H1 (cell line): ENCODE measurements at regions not wholly inside any gene's neighbourhood (a gene's known extent, or its start where the extent isn't known, plus 50 kb on each side); places are given as distances from the start of the nearest gene placed in this dataset.

Experiments used
- CTCF ChIA-PET: fragments of 300-600 bp; sonication (Branson Sonifier 250); formaldehyde crosslinking; loops from one replicate; lab custom pipeline; 2021; ENCODE audit not compliant: partially characterized antibody; lab: Charles Lee
- POLR2A ChIA-PET: fragments of 300-600 bp; sonication (Branson Sonifier 250); formaldehyde crosslinking; loops from one replicate; lab custom pipeline; 2021; ENCODE audit warnings: inconsistent platforms; ENCODE audit not compliant: partially characterized antibody; lab: Charles Lee
- DNase-seq, 2 experiments: peaks; one replicate each; pipeline versions ENCODE4 v3.0.0 to v3.0.0-alpha.2; 2010 to 2022; ENCODE audit warnings: low spot score in 2 of 2, low read depth in 1 of 2, mixed read lengths in 1 of 2
- FAIRE-seq: peaks from 2 replicates; lab custom pipeline; 2011; peaks lifted over from hg19 to GRCh38; lab: Jason Lieb, UNC
- H2AFZ ChIP-seq: 2 replicates; pipeline ENCODE4 v1.8.1; 2012; ENCODE audit warnings: low read length, inconsistent platforms
- H2AK5ac ChIP-seq: 2 replicates; pipeline ENCODE4 v1.6.1; 2013; ENCODE audit warnings: low read depth, low read length
- H2BK120ac ChIP-seq: replicated peaks from 2 replicates; pipeline ENCODE3; 2013; ENCODE audit warnings: low read depth, low read length, inconsistent platforms
- H2BK12ac ChIP-seq: 2 replicates; pipeline ENCODE4 v1.6.1; 2013; ENCODE audit warnings: low read depth, low read length
- H2BK15ac ChIP-seq: 2 replicates; pipeline ENCODE4 v1.6.1; 2013; ENCODE audit warnings: low read length
- H2BK20ac ChIP-seq: 2 replicates; pipeline ENCODE4 v1.6.1; 2013; ENCODE audit warnings: low read length
- H2BK5ac ChIP-seq: 2 replicates; pipeline ENCODE4 v1.6.1; 2013; ENCODE audit warnings: low read depth, low read length
- H3K14ac ChIP-seq: 2 replicates; pipeline ENCODE4 v1.6.1; 2013; ENCODE audit warnings: inconsistent platforms; ENCODE audit not compliant: insufficient read length
- H3K18ac ChIP-seq: 2 replicates; pipeline ENCODE4 v1.6.1; 2013; ENCODE audit warnings: low read length; ENCODE audit errors: extremely low read depth
- H3K23ac ChIP-seq: 2 replicates; pipeline ENCODE4 v1.6.1; 2013; ENCODE audit warnings: inconsistent platforms; ENCODE audit not compliant: insufficient read length
- H3K23me2 ChIP-seq: 2 replicates; pipeline ENCODE4 v1.6.1; 2013; ENCODE audit warnings: low read depth, low read length
- H3K27ac ChIP-seq: 2 replicates; pipeline ENCODE4 v1.6.1; 2011; ENCODE audit warnings: low read depth, low read length, inconsistent platforms
- H3K27me3 ChIP-seq, 4 experiments: replicated peaks in 1 of 4; 1 replicate in 1 of 4; 2 replicates in 3 of 4; pipeline versions ENCODE4 v1.6.1 to v1.8.1; 2011 to 2013; ENCODE audit warnings: low read length in 3 of 4, mild to moderate bottlenecking in 3 of 4, inconsistent platforms in 2 of 4, mixed read lengths in 2 of 4, moderate library complexity in 1 of 4; ENCODE audit not compliant: control insufficient read depth in 3 of 4, insufficient read depth in 3 of 4; ENCODE audit errors: extremely low read depth in 1 of 4
- H3K36me3 ChIP-seq, 4 experiments: 2 replicates each; pipeline versions ENCODE4 v1.6.1 to v1.8.1; 2011 to 2013; ENCODE audit warnings: mild to moderate bottlenecking in 4 of 4, low read length in 3 of 4, moderate library complexity in 2 of 4, control low read depth in 1 of 4, inconsistent platforms in 1 of 4; ENCODE audit not compliant: insufficient read depth in 4 of 4, control insufficient read depth in 2 of 4
- H3K4ac ChIP-seq: replicated peaks from 2 replicates; pipeline ENCODE3; 2013; ENCODE audit warnings: low read length, low read depth, mixed read lengths, inconsistent platforms; ENCODE audit not compliant: insufficient read length
- H3K4me1 ChIP-seq, 4 experiments: replicated peaks in 1 of 4; 1 replicate in 1 of 4; 2 replicates in 3 of 4; pipeline versions ENCODE4 v1.6.1 to v1.8.1; 2011 to 2013; ENCODE audit warnings: low read length in 3 of 4, inconsistent platforms in 2 of 4, mixed read lengths in 1 of 4; ENCODE audit not compliant: insufficient read depth in 4 of 4, control insufficient read depth in 3 of 4
- H3K4me2 ChIP-seq, 2 experiments: 2 replicates each; pipeline versions ENCODE4 v1.6.1 to v1.8.1; 2011 to 2013; ENCODE audit warnings: low read depth in 2 of 2, low read length in 2 of 2, control low read depth in 1 of 2, inconsistent platforms in 1 of 2, mild to moderate bottlenecking in 1 of 2; ENCODE audit not compliant: insufficient read depth in 1 of 2
- H3K4me3 ChIP-seq, 4 experiments: fragments of 200-600, 300-600 bp in 1 of 4; sonication (generic), shearing (Covaris generic), sonication (Bioruptor Twin) in 1 of 4; 2 replicates each; pipeline versions ENCODE4 v1.5.1 to v1.8.1; 2011 to 2016; ENCODE audit warnings: low read length in 4 of 4, low read depth in 3 of 4, control low read depth in 2 of 4, inconsistent platforms in 2 of 4, mild to moderate bottlenecking in 2 of 4, mixed read lengths in 1 of 4, moderate library complexity in 1 of 4; ENCODE audit not compliant: insufficient read depth in 2 of 4; ENCODE audit errors: extremely low read depth in 1 of 4
- H3K56ac ChIP-seq: replicated peaks from 2 replicates; pipeline ENCODE3; 2013; ENCODE audit warnings: low read depth, mild to moderate bottlenecking, mixed read lengths, low read length, inconsistent platforms; ENCODE audit not compliant: insufficient read length
- H3K79me1 ChIP-seq: 2 replicates; pipeline ENCODE4 v1.6.1; 2013; ENCODE audit warnings: low read depth, low read length, control low read depth
- H3K79me2 ChIP-seq, 2 experiments: 2 replicates each; pipeline versions ENCODE4 v1.6.1 to v1.8.1; 2012 to 2013; ENCODE audit warnings: low read length in 2 of 2, mild to moderate bottlenecking in 2 of 2, inconsistent platforms in 1 of 2; ENCODE audit not compliant: insufficient read depth in 2 of 2, control insufficient read depth in 1 of 2
- H3K9ac ChIP-seq, 4 experiments: replicated peaks in 1 of 4; 1 replicate in 1 of 4; 2 replicates in 3 of 4; pipeline versions ENCODE4 v1.6.1 to v1.8.1; 2011 to 2013; ENCODE audit warnings: low read depth in 3 of 4, low read length in 3 of 4, control low read depth in 2 of 4, mild to moderate bottlenecking in 2 of 4, moderate library complexity in 2 of 4, inconsistent platforms in 1 of 4; ENCODE audit errors: extremely low read depth in 1 of 4
- H3K9me3 ChIP-seq, 2 experiments: 2 replicates each; pipeline versions ENCODE4 v1.6.1 to v1.8.1; 2012 to 2013; ENCODE audit warnings: mild to moderate bottlenecking in 2 of 2, moderate library complexity in 2 of 2, control low read depth in 1 of 2, inconsistent platforms in 1 of 2, low read depth in 1 of 2, low read length in 1 of 2, mixed read lengths in 1 of 2; ENCODE audit not compliant: insufficient read depth in 2 of 2
- H4K20me1 ChIP-seq, 2 experiments: replicated peaks in 1 of 2; 2 replicates each; pipeline versions ENCODE3 to v1.8.1; 2011 to 2013; ENCODE audit warnings: inconsistent platforms in 2 of 2, low read length in 2 of 2, mild to moderate bottlenecking in 1 of 2; ENCODE audit not compliant: insufficient read depth in 2 of 2, control insufficient read depth in 1 of 2
- H4K5ac ChIP-seq: 2 replicates; pipeline ENCODE4 v1.6.1; 2013; ENCODE audit warnings: low read length, low read depth, mixed read lengths, inconsistent platforms; ENCODE audit not compliant: insufficient read length
- H4K8ac ChIP-seq: 2 replicates; pipeline ENCODE4 v1.8.0; 2013; ENCODE audit warnings: mild to moderate bottlenecking, moderate library complexity, low read length, inconsistent platforms; ENCODE audit not compliant: insufficient read depth; ENCODE audit errors: extremely low read depth
- H4K91ac ChIP-seq: replicated peaks from 2 replicates; pipeline ENCODE3; 2013; ENCODE audit warnings: low read length, mixed read lengths, inconsistent platforms; ENCODE audit not compliant: insufficient read length
- GABPA ChIP-seq: IDR thresholded peaks from 2 replicates; pipeline ENCODE4 v1.6.1; 2011; ENCODE audit warnings: mild to moderate bottlenecking, low read length, moderate library complexity, borderline replicate concordance; ENCODE audit not compliant: insufficient read depth
- HDAC2 ChIP-seq, 2 experiments: fragments of 300-600 bp in 1 of 2; sonication (generic) in 1 of 2; IDR thresholded peaks; 2 replicates each; pipeline ENCODE4 v1.6.1; 2011 to 2012; ENCODE audit warnings: low read depth in 2 of 2, low read length in 2 of 2, mild to moderate bottlenecking in 2 of 2, moderate library complexity in 2 of 2, borderline replicate concordance in 1 of 2, inconsistent platforms in 1 of 2
- HDAC6 ChIP-seq: IDR thresholded peaks from one replicate; pipeline ENCODE4 v1.7.1; 2012; ENCODE audit warnings: low read depth, mild to moderate bottlenecking, inconsistent platforms, low read length, moderate library complexity
- NANOG ChIP-seq: IDR thresholded peaks from 2 replicates; pipeline ENCODE4 v1.6.1; 2011; ENCODE audit warnings: low read length, low read depth, mild to moderate bottlenecking, inconsistent platforms; ENCODE audit not compliant: insufficient read depth, poor library complexity, severe bottlenecking
- NRF1 ChIP-seq: IDR thresholded peaks from 2 replicates; pipeline ENCODE4 v1.6.1; 2011; ENCODE audit warnings: mild to moderate bottlenecking, low read depth, low read length, improper control_type of control experiment
- PHF8 ChIP-seq: fragments of 200-600 bp; sonication (generic); conservative IDR thresholded peaks from 2 replicates; pipeline ENCODE4 v1.7.1; 2012; ENCODE audit warnings: low read depth, mild to moderate bottlenecking, inconsistent platforms, low read length, moderate library complexity
- WGBS, 2 experiments: shearing (Covaris generic) in 1 of 2; methylation state at CpG; one replicate each; pipeline versions ENCODE4 v1.1.6 to v1.1.7; 2013 to 2015; ENCODE audit warnings: low lambda C conversion rate in 2 of 2, mixed read lengths in 2 of 2, inconsistent platforms in 1 of 2, low coverage in 1 of 2, missing lambda C conversion rate in 1 of 2; ENCODE audit not compliant: insufficient replicate concordance in 2 of 2, insufficient coverage in 1 of 2, insufficient read length in 1 of 2; ENCODE audit errors: extremely low coverage in 1 of 2, missing lambda C conversion rate in 1 of 2; 5-methylcytosine and 5-hydroxymethylcytosine counted together
- TF ChIP-seq, protein P1 (sequence below): IDR thresholded peaks from 2 replicates; pipeline ENCODE4 v1.6.1; 2011; ENCODE audit warnings: low read length, improper control_type of control experiment

- Histone ChIP-seq H3K79me1 (no peaks in the 10 kb centered on the region), H4K20me1 (no peaks in the 10 kb centered on the region), H3K18ac (no peak overlapping the region), H3K36me3 (no peaks in the 10 kb centered on the region), H3K4ac (no peak overlapping the region), H3K56ac (no peak overlapping the region), H3K9ac (no peak overlapping the region), H3K23ac (no peak overlapping the region), H3K4me3 (no peak overlapping the region), H4K8ac (no peak overlapping the region), H4K91ac (no peak overlapping the region), H3K27ac (no peak overlapping the region), H2AK5ac (no peak overlapping the region), H3K23me2 (no peaks in the 10 kb centered on the region), H2AFZ (no peak overlapping the region), H3K4me2 (no peak overlapping the region), H2BK15ac (no peak overlapping the region), H3K79me2 (no peaks in the 10 kb centered on the region), H3K4me1 (0 out of 7 replicates have a peak, but pooled peaks cover 0 to 2% (median 0%) of the 10 kb centered on the region in 4 experiments), H2BK120ac (no peak overlapping the region), H2BK12ac (no peak overlapping the region), H3K9me3 (no peaks in the 10 kb centered on the region), H2BK5ac (no peak overlapping the region), H3K14ac (no peak overlapping the region), H3K27me3 (no peaks in the 10 kb centered on the region), H2BK20ac (no peak overlapping the region), H4K5ac (no peak overlapping the region)
- ChIA-PET POLR2A (interaction anchor here (0.5 kb wide), 1 partner anchor 173 kb away, joined by 3 read pairs; no protein-coding TSS in a partner anchor), CTCF (interaction anchor here (2.2 to 3.9 kb wide), 3 partner anchors 11 to 122 kb away, joined by 5 to 18 read pairs (median 9); no protein-coding TSS in a partner anchor)
- WGBS, 2 experiments = 92% methylated on average over 3 of the region's 3 CpGs; no CpG with 5 or more reads in 1 of the 2 experiments
- no peak for TF ChIP-seq PHF8
- TF ChIP-seq NANOG = no peak
- TF ChIP-seq HDAC2 (IDR thresholded peaks at IDR 0.05; ENCODE audit: borderline replicate concordance in 1 of 2, low read depth in 2 of 2, low read length in 2 of 2) = no peak
- TF ChIP-seq NRF1 = no peak
- TF ChIP-seq, protein P1, sequence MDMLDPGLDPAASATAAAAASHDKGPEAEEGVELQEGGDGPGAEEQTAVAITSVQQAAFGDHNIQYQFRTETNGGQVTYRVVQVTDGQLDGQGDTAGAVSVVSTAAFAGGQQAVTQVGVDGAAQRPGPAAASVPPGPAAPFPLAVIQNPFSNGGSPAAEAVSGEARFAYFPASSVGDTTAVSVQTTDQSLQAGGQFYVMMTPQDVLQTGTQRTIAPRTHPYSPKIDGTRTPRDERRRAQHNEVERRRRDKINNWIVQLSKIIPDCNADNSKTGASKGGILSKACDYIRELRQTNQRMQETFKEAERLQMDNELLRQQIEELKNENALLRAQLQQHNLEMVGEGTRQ = no peak
- no peak for TF ChIP-seq GABPA
- no peak for TF ChIP-seq HDAC6
- DNase-seq (no peak), FAIRE-seq (no peak)
Measured at GRCh38 chr3:153848702-153849101, 272.5 kb upstream of the ARHGEF26 start.
